Coronary artery (tissue), 2 donors: ENCODE measurements at regions not wholly inside any gene's neighbourhood (a gene's known extent, or its start where the extent isn't known, plus 50 kb on each side); places are given as distances from the start of the nearest gene placed in this dataset.
"Not testable (repeated sequence)": the region's sequence is repeated elsewhere in the genome, so short reads cannot be mapped to it uniquely, and the experiment has no call there.

Source experiments
- DNase-seq: peaks from one replicate; pipeline ENCODE4 v3.0.0-alpha.2; 2017; ENCODE audit warnings: low spot score
- H3K27ac ChIP-seq, 2 donors: fragments of 200-600 bp; sonication (generic); one replicate each; pipeline ENCODE4 v1.5.1; 2016 to 2019
- H3K4me3 ChIP-seq: fragments of 200-600 bp; sonication (generic); 2 replicates; pipeline ENCODE4 v1.5.1; 2016; ENCODE audit warnings: mild to moderate bottlenecking, moderate library complexity
- CTCF ChIP-seq: fragments of 200-600 bp; sonication (generic); IDR thresholded peaks from one replicate; pipeline ENCODE4 v1.5.1; 2019; ENCODE audit warnings: antibody characterized with exemption

GRCh38 chr13:90311929-90312328 is 1035.6 kb upstream of the MIR17HG start:
- TF ChIP-seq CTCF: no peak
- no peak for DNase-seq
- Histone ChIP-seq H3K4me3 (no peak overlapping the region), H3K27ac (no peak overlapping the region)

GRCh38 chr13:90315061-90315460 is 1032.4 kb upstream of the MIR17HG start:
- DNase-seq: no peak
- TF ChIP-seq CTCF: no peak
- Histone ChIP-seq H3K4me3 (no peak overlapping the region), H3K27ac (no peak overlapping the region)

- no peak for DNase-seq
- Histone ChIP-seq H3K4me3 (no peak overlapping the region), H3K27ac (no peak overlapping the region)
- TF ChIP-seq CTCF: no peak
These were observed 1026.8 kb upstream of the MIR17HG start for GRCh38 chr13:90320664-90321063.

GRCh38 chr13:90321281-90321931 is 1026.1 kb upstream of the MIR17HG start:
- H3K27ac ChIP-seq: no peak overlapping the region
- no peak for TF ChIP-seq CTCF
- DNase-seq: no peak
- no peak overlapping the region for H3K4me3 ChIP-seq

- DNase-seq: no peak
- H3K27ac ChIP-seq: no peak overlapping the region
- TF ChIP-seq CTCF: no peak
- no peak overlapping the region for H3K4me3 ChIP-seq
These were observed 1017.8 kb upstream of the MIR17HG start for GRCh38 chr13:90329641-90330040.

GRCh38 chr13:90331974-90332373 is 1015.5 kb upstream of the MIR17HG start:
- no peak for TF ChIP-seq CTCF
- no peak overlapping the region for H3K4me3 ChIP-seq
- no peak for DNase-seq

GRCh38 chr13:90336507-90336906 is 1011.0 kb upstream of the MIR17HG start:
- TF ChIP-seq CTCF: no peak
- H3K4me3 ChIP-seq: no peak overlapping the region
- DNase-seq: no peak

More at GRCh38 chr13:90331974-90332373, 1015.5 kb upstream of the MIR17HG start:
- H3K27ac ChIP-seq: no peak overlapping the region

GRCh38 chr13:90341348-90341747 is 1006.1 kb upstream of the MIR17HG start:
- H3K4me3 ChIP-seq, H3K27ac ChIP-seq, DNase-seq: not testable (repeated sequence)

More at GRCh38 chr13:90336507-90336906, 1011.0 kb upstream of the MIR17HG start:
- H3K27ac ChIP-seq: no peak overlapping the region

GRCh38 chr13:90348477-90349136 is 998.9 kb upstream of the MIR17HG start:
- not testable (repeated sequence) for H3K4me3 ChIP-seq, H3K27ac ChIP-seq, DNase-seq
